Loucy (cell line): ENCODE measurements at regions not wholly inside any gene's neighbourhood (a gene's known extent, or its start where the extent isn't known, plus 50 kb on each side); places are given as distances from the start of the nearest gene placed in this dataset.

Experiments
- CTCF ChIP-seq: fragments of 200-600 bp; sonication (generic); conservative IDR thresholded peaks from 2 replicates; pipeline ENCODE4 v1.5.1; 2014; ENCODE audit warnings: mild to moderate bottlenecking, antibody characterized with exemption, low read length
- EZH2phosphoT487 ChIP-seq: fragments of 200-600 bp; IDR thresholded peaks from 2 replicates; pipeline ENCODE4 v1.6.1; 2018; ENCODE audit warnings: antibody characterized with exemption, mild to moderate bottlenecking, moderate library complexity, borderline replicate concordance

GRCh38 chr5:158115468-158115867 lies 256.5 kb upstream of the CLINT1 start:
- no peak for TF ChIP-seq EZH2phosphoT487
- no peak for TF ChIP-seq CTCF
